Stomach (tissue), 4 donors: ENCODE measurements at regions not wholly inside any gene's neighbourhood (a gene's known extent, or its start where the extent isn't known, plus 50 kb on each side); places are given as distances from the start of the nearest gene placed in this dataset.

ENCODE experiments used
- CTCF ChIP-seq, 7 experiments: fragments of 450-650 bp in 4 of 7; fragments of 200-600 bp in 3 of 7; sonication (generic) in 3 of 7; IDR thresholded peaks; one replicate each; pipeline ENCODE4 v1.5.1; 2016 to 2019; ENCODE audit warnings: antibody characterized with exemption in 7 of 7, control low read depth in 2 of 7, mild to moderate bottlenecking in 1 of 7
- EP300 ChIP-seq: sonication (generic); formaldehyde crosslinking; IDR thresholded peaks from one replicate; pipeline ENCODE4 v1.6.1; 2017; ENCODE audit warnings: antibody characterized with exemption
- POLR2A ChIP-seq, 4 donors: fragments of 450-650 bp; IDR thresholded peaks; one replicate each; pipeline ENCODE4 v1.6.1; 2016; ENCODE audit warnings: antibody characterized with exemption in 4 of 4, control low read depth in 2 of 4, mild to moderate bottlenecking in 1 of 4, moderate library complexity in 1 of 4
- POLR2AphosphoS5 ChIP-seq, 3 donors: sonication (generic); formaldehyde crosslinking; IDR thresholded peaks; one replicate each; pipeline ENCODE4 v1.6.1; 2016; ENCODE audit warnings: antibody characterized with exemption in 3 of 3

- no peak for TF ChIP-seq EP300
- TF ChIP-seq CTCF (IDR thresholded peaks at IDR 0.05), result no peak
- no peak for TF ChIP-seq POLR2A (IDR thresholded peaks at IDR 0.05)
- no peak for TF ChIP-seq POLR2AphosphoS5 (IDR thresholded peaks at IDR 0.05)
Observed at GRCh38 chr16:54696970-54697369, 233.7 kb upstream of the IRX5 start.
